ENCODE measurements at regions not wholly inside any gene's neighbourhood (a gene's known extent, or its start where the extent isn't known, plus 50 kb on each side); places are given as distances from the start of the nearest gene placed in this dataset.

- no peak for DNase-seq
Observed at GRCh38 chr7:85771516-85771915, 584.7 kb upstream of the SEMA3D start.

- no peak for DNase-seq
Observed at GRCh38 chr7:85770332-85770731, 583.5 kb upstream of the SEMA3D start.

GRCh38 chr7:85765698-85766298 lies 578.9 kb upstream of the SEMA3D start:
- no peak for DNase-seq

- DNase-seq, result no peak
Observed at GRCh38 chr7:85764034-85764433, 577.2 kb upstream of the SEMA3D start.

- DNase-seq, result no peak
Observed at GRCh38 chr7:85757348-85757747, 570.5 kb upstream of the SEMA3D start.

GRCh38 chr7:85750454-85750949 lies 563.6 kb upstream of the SEMA3D start:
- no peak for DNase-seq

GRCh38 chr7:85749696-85750453 lies 563.0 kb upstream of the SEMA3D start:
- DNase-seq, result no peak

- no peak for DNase-seq
Observed at GRCh38 chr7:85748861-85749260, 562.0 kb upstream of the SEMA3D start.

- DNase-seq, result no peak
Observed at GRCh38 chr7:85737426-85737825, 550.6 kb upstream of the SEMA3D start.

GRCh38 chr7:85736085-85736484 lies 549.2 kb upstream of the SEMA3D start:
- DNase-seq, result no peak

GRCh38 chr7:85734823-85735222 lies 548.0 kb upstream of the SEMA3D start:
- DNase-seq, result no peak

GRCh38 chr7:85733169-85733915 lies 546.5 kb upstream of the SEMA3D start:
- no peak for DNase-seq

- DNase-seq, result no peak
Observed at GRCh38 chr7:85730012-85730411, 543.2 kb upstream of the SEMA3D start.

- DNase-seq, result no peak
Observed at GRCh38 chr7:85725026-85725425, 538.2 kb upstream of the SEMA3D start.

GRCh38 chr7:85719981-85720953 lies 533.4 kb upstream of the SEMA3D start:
- DNase-seq, result no peak

GRCh38 chr7:85716353-85716752 lies 529.5 kb upstream of the SEMA3D start:
- no peak for DNase-seq

GRCh38 chr7:85714951-85715350 lies 528.1 kb upstream of the SEMA3D start:
- DNase-seq, result no peak

GRCh38 chr7:85714043-85714578 lies 527.3 kb upstream of the SEMA3D start:
- DNase-seq, result no peak

- no peak for DNase-seq
Observed at GRCh38 chr7:85713171-85713570, 526.3 kb upstream of the SEMA3D start.

- no peak for DNase-seq
Observed at GRCh38 chr7:85711894-85712293, 525.0 kb upstream of the SEMA3D start.

- no peak for DNase-seq
Observed at GRCh38 chr7:85710960-85711359, 524.1 kb upstream of the SEMA3D start.

- no peak for DNase-seq
Observed at GRCh38 chr7:85708221-85708620, 521.4 kb upstream of the SEMA3D start.

Measured in activated gamma-delta T cell treated with Interleukin-2 at 50 U/mL for 16 hours (primary cell).